ENCODE measurements at regions not wholly inside any gene's neighbourhood (a gene's known extent, or its start where the extent isn't known, plus 50 kb on each side); places are given as distances from the start of the nearest gene placed in this dataset.
"Not testable (repeated sequence)": the region's sequence is repeated elsewhere in the genome, so short reads cannot be mapped to it uniquely, and the experiment has no call there.

GRCh38 chr4:158122501-158122900 is 50.3 kb downstream of the GASK1B start:
- no peaks in the 10 kb centered on the region for H4K20me1 ChIP-seq (ENCODE audit: insufficient read depth, low read length)
- no peak overlapping the region for H3K27ac ChIP-seq (ENCODE audit: low read length)
- TF ChIP-seq CTCF (IDR thresholded peaks at IDR 0.05; ENCODE audit: low read depth, low read length) (no peak), EZH2phosphoT487 (IDR thresholded peaks at IDR 0.05; ENCODE audit: low read depth) (no peak)
- no peaks in the 10 kb centered on the region for H3K79me2 ChIP-seq (ENCODE audit: low read length)
- H3K36me3 ChIP-seq (replicated peaks; ENCODE audit: low read depth, low read length) = no peaks in the 10 kb centered on the region
- H3K27me3 ChIP-seq (ENCODE audit: low read depth, low read length) = no peaks in the 10 kb centered on the region
- no peaks in the 10 kb centered on the region for H3K4me1 ChIP-seq (ENCODE audit: low read length)
- H3K4me3 ChIP-seq (ENCODE audit: low read length) = no peak overlapping the region
- H2AFZ ChIP-seq (ENCODE audit: low read depth, low read length) = no peak overlapping the region
- H3K9me3 ChIP-seq (ENCODE audit: insufficient read depth, low read length) = no peaks in the 10 kb centered on the region
- no peak overlapping the region for H3K9ac ChIP-seq (ENCODE audit: low read length)
- no peak overlapping the region for H3K4me2 ChIP-seq (ENCODE audit: low read length)

GRCh38 chr4:158121161-158121579 is 51.7 kb downstream of the GASK1B start:
- Histone ChIP-seq H3K4me3 (ENCODE audit: low read length) (no peak overlapping the region), H4K20me1 (ENCODE audit: insufficient read depth, low read length) (no peaks in the 10 kb centered on the region), H2AFZ (ENCODE audit: low read depth, low read length) (no peak overlapping the region), H3K9ac (ENCODE audit: low read length) (no peak overlapping the region), H3K4me1 (ENCODE audit: low read length) (no peaks in the 10 kb centered on the region), H3K27me3 (ENCODE audit: low read depth, low read length) (no peaks in the 10 kb centered on the region), H3K27ac (ENCODE audit: low read length) (no peak overlapping the region), H3K79me2 (ENCODE audit: low read length) (no peaks in the 10 kb centered on the region), H3K36me3 (replicated peaks; ENCODE audit: low read depth, low read length) (no peaks in the 10 kb centered on the region), H3K4me2 (ENCODE audit: low read length) (no peak overlapping the region), H3K9me3 (ENCODE audit: insufficient read depth, low read length) (no peaks in the 10 kb centered on the region)
- TF ChIP-seq EZH2phosphoT487 (IDR thresholded peaks at IDR 0.05; ENCODE audit: low read depth) = no peak
- no peak for TF ChIP-seq CTCF (IDR thresholded peaks at IDR 0.05; ENCODE audit: low read depth, low read length)

GRCh38 chr4:158120645-158121151 is 52.1 kb downstream of the GASK1B start:
- H3K9ac ChIP-seq (ENCODE audit: low read length); H2AFZ ChIP-seq (ENCODE audit: low read depth, low read length); H3K4me1 ChIP-seq (ENCODE audit: low read length); H4K20me1 ChIP-seq (ENCODE audit: insufficient read depth, low read length); H3K4me3 ChIP-seq (ENCODE audit: low read length); H3K27ac ChIP-seq (ENCODE audit: low read length); H3K36me3 ChIP-seq (replicated peaks; ENCODE audit: low read depth, low read length); H3K27me3 ChIP-seq (ENCODE audit: low read depth, low read length); H3K9me3 ChIP-seq (ENCODE audit: insufficient read depth, low read length); H3K79me2 ChIP-seq (ENCODE audit: low read length); H3K4me2 ChIP-seq (ENCODE audit: low read length): not testable (repeated sequence)

- Histone ChIP-seq H3K9me3 (ENCODE audit: insufficient read depth, low read length) (no peaks in the 10 kb centered on the region), H3K27me3 (ENCODE audit: low read depth, low read length) (no peaks in the 10 kb centered on the region), H3K9ac (ENCODE audit: low read length) (no peak overlapping the region), H3K79me2 (ENCODE audit: low read length) (no peaks in the 10 kb centered on the region), H3K27ac (ENCODE audit: low read length) (no peak overlapping the region), H3K36me3 (replicated peaks; ENCODE audit: low read depth, low read length) (no peaks in the 10 kb centered on the region), H3K4me1 (ENCODE audit: low read length) (no peaks in the 10 kb centered on the region), H3K4me3 (ENCODE audit: low read length) (no peak overlapping the region), H2AFZ (ENCODE audit: low read depth, low read length) (no peak overlapping the region), H3K4me2 (ENCODE audit: low read length) (no peak overlapping the region), H4K20me1 (ENCODE audit: insufficient read depth, low read length) (no peaks in the 10 kb centered on the region)
- TF ChIP-seq EZH2phosphoT487 (IDR thresholded peaks at IDR 0.05; ENCODE audit: low read depth) (no peak), CTCF (IDR thresholded peaks at IDR 0.05; ENCODE audit: low read depth, low read length) (no peak)
Observed at GRCh38 chr4:158112611-158113010, 60.2 kb downstream of the GASK1B start.

GRCh38 chr4:158111241-158111640 is 61.6 kb downstream of the GASK1B start:
- Histone ChIP-seq H3K27me3 (ENCODE audit: low read depth, low read length) (no peaks in the 10 kb centered on the region), H4K20me1 (ENCODE audit: insufficient read depth, low read length) (no peaks in the 10 kb centered on the region), H3K27ac (ENCODE audit: low read length) (no peak overlapping the region), H3K4me2 (ENCODE audit: low read length) (no peak overlapping the region), H3K79me2 (ENCODE audit: low read length) (no peaks in the 10 kb centered on the region), H3K36me3 (replicated peaks; ENCODE audit: low read depth, low read length) (no peaks in the 10 kb centered on the region), H3K4me3 (ENCODE audit: low read length) (no peak overlapping the region), H2AFZ (ENCODE audit: low read depth, low read length) (no peak overlapping the region), H3K9me3 (ENCODE audit: insufficient read depth, low read length) (no peaks in the 10 kb centered on the region), H3K9ac (ENCODE audit: low read length) (no peak overlapping the region), H3K4me1 (ENCODE audit: low read length) (no peaks in the 10 kb centered on the region)
- TF ChIP-seq EZH2phosphoT487 (IDR thresholded peaks at IDR 0.05; ENCODE audit: low read depth) = no peak
- no peak for TF ChIP-seq CTCF (IDR thresholded peaks at IDR 0.05; ENCODE audit: low read depth, low read length)
